NCI-H1436 (cell line): ENCODE measurements at regions not wholly inside any gene's neighbourhood (a gene's known extent, or its start where the extent isn't known, plus 50 kb on each side); places are given as distances from the start of the nearest gene placed in this dataset.

Source experiments
- DNase-seq: peaks from one replicate; lab custom pipeline; 2025; lab: John Stamatoyannopoulos, UW

DNA sequence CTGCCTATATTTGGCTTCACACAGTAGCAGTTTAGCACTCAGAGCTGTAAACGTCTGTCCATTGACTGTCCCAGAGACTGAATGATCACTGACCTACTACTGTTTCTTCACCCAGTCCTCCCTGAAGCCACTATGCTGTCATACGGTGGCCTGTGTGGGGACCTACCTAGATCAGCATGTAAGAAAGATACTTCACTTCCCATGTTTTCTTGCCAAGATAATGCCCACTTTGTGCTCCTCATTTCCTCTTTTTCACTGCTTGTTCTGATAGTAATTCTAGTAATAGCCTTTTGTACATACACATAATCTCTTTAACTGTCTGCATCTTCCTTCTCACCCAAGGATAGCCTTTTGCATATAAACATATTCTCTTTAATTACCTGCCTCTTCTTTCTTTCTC is 109.9 kb upstream of the TIAM2 start:
- no peak for DNase-seq

GRCh38 chr6:154886016-154886415 is 109.1 kb upstream of the TIAM2 start:
- no peak for DNase-seq

DNA sequence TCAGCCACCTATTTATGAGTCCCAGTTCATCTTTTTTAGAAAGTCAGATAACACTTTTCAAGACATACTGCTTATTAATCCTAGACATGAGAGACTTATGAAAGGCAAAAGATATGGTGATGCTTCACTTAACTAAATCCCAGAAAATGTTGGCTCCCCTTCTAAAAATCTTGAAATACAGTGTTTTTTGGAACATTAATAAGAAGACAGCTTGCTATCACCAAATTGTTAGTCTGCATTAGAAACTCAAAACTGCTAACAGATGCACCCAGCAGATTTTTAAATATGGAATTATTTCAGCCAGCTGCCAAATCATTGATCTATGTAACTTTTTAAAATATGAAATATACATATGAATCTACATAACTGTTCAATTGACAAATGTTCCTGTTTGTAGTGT is 108.6 kb upstream of the TIAM2 start:
- no peak for DNase-seq

- DNase-seq = no peak
Observed at GRCh38 chr6:154887051-154887450, 108.1 kb upstream of the TIAM2 start.

GRCh38 chr6:154888421-154889295 is 106.5 kb upstream of the TIAM2 start:
- DNase-seq = no peak

- DNase-seq = no peak
Observed at GRCh38 chr6:154890874-154891273, 104.2 kb upstream of the TIAM2 start.

GRCh38 chr6:154891901-154892300 is 103.2 kb upstream of the TIAM2 start:
- DNase-seq = no peak

DNA sequence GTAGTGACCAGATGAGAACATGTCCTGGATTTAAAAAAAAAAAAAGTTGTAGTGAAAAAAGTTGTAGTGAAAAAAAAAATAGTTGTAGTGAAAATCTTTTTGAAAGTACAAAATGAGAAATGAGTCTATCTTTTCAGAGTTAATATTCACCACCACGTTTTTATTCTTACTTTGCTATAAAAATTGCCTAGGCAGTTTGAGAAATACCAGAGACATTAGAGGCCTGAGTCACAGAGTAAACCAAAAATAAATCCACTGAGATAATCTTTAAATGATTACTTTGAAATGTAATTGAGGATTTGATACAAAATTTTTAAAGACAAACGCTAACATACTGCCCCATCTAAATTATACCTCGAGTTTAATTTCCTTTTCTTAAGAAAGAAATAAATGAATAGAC is 101.2 kb upstream of the TIAM2 start:
- DNase-seq = no peak

DNA sequence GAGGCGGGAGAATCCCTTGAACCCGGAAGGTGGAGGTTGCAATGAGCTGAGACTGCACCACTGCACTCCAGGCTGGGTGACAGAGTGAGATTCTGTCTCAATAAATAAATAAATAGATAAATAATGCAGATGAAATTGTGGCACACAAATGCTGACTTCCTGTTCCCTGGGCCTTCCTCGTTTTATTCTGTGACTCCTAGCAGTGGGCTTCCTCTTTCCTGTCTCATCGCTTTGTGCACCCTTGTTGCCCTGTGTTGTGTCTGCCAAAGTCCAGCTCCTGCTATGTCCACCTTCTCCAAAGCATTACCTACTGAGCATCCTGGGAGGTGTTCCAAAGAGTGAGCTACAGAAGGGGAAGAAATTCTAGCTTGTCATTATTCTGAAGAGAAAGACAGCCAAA is 100.2 kb upstream of the TIAM2 start:
- DNase-seq = no peak

DNA sequence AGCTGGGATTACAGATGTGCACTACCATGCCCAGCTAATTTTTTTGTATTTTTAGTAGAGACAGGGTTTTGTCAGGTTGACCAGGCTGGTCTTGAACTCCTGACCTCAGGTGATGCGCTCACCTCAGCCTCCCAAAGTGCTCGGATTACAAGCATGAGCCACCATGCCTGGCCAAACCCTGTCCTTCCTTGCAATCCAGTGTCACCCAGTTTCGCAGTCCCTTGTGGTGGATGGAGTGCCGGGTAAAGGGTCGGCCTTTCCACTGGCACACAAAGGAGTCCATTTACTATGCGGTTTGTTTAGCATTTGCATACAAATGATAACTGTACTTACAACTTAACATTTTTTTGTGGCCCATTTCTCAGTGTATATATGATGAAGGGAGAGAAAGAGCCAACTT is 99.3 kb upstream of the TIAM2 start:
- no peak for DNase-seq

- no peak for DNase-seq
Observed at GRCh38 chr6:154898821-154899220, 96.3 kb upstream of the TIAM2 start.

GRCh38 chr6:154899824-154900463 is 95.2 kb upstream of the TIAM2 start:
- DNase-seq = no peak

- no peak for DNase-seq
Observed at GRCh38 chr6:154901876-154902552, 93.1 kb upstream of the TIAM2 start.

DNA sequence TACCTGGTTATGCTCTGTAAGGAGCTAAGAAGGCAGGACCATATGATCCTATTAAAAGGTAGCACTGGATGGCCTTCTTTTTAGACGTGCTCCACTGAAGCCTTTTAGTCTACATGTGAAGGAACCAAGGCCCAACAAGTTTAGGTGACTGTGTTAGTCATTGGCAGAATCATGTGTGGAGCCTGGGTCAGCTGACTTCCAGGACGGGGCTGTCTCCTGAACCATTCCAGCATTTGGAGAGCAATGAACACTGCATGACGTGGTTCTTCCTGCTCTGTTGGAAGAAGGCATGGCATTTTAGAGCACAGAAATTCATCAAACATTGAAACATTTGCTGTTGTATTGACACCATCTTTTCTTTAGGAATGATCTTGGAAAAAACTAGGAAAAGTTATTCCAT is 87.8 kb upstream of the TIAM2 start:
- DNase-seq = no peak

- no peak for DNase-seq
Observed at GRCh38 chr6:154908723-154909122, 86.4 kb upstream of the TIAM2 start.

- DNase-seq = no peak
Observed at GRCh38 chr6:154909311-154909710, 85.8 kb upstream of the TIAM2 start.

DNA sequence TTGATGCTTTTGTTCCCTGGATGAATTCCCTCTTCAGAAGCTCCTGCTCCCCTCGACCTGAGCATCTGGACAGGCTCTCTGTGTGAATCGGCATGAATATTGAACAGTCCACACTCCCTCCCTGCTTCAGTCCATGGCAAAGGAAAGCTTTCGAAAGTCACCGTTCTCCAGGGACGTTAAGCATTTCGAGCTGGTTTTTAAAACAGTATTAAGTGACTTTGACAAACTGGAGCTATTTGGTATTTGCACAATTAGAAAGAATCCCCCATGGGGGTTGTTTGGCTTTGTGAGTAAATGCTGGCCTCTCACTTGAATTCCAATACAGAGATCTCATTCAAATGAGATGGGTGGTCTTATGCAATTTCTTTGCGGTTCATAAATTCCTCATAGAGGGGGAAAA is 85.3 kb upstream of the TIAM2 start:
- no peak for DNase-seq

- no peak for DNase-seq
Observed at GRCh38 chr6:154914288-154914687, 80.8 kb upstream of the TIAM2 start.

DNA sequence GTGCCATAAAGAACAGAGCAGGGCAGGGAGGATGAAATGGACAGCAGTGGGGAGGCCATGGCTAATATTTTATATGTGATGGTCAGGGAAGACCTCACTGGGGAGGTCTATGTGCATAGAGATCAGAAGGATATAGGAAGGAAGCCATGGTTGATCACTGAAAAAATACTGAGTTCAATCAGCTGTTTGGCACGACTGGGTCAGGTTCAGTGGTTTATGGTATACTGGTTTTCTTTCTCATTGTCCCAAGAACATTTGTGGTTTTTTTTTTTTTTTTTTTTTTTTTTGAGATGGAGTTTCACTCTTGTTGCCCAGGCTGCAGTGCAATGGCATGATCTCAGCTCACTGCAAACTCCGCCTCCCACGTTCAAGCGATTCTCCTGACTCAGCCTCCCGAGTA is 78.3 kb upstream of the TIAM2 start:
- no peak for DNase-seq

- no peak for DNase-seq
Observed at GRCh38 chr6:154917941-154918340, 77.2 kb upstream of the TIAM2 start.

GRCh38 chr6:154919806-154920205 is 75.3 kb upstream of the TIAM2 start:
- DNase-seq = no peak

GRCh38 chr6:154920495-154921200 is 74.5 kb upstream of the TIAM2 start:
- no peak for DNase-seq
